22Rv1 (cell line): ENCODE measurements at regions not wholly inside any gene's neighbourhood (a gene's known extent, or its start where the extent isn't known, plus 50 kb on each side); places are given as distances from the start of the nearest gene placed in this dataset.

Experiments
- CTCF ChIP-seq: fragments of 450-650 bp; IDR thresholded peaks from 2 replicates; pipeline ENCODE4 v1.5.1; 2017; ENCODE audit warnings: mild to moderate bottlenecking
- ZFX ChIP-seq: fragments of 450-650 bp; IDR thresholded peaks from 2 replicates; pipeline ENCODE4 v1.6.1; 2017; ENCODE audit warnings: antibody characterized with exemption, borderline replicate concordance

GRCh38 chrX:34404386-34405070 lies 252.6 kb downstream of the TMEM47 start:
- TF ChIP-seq CTCF (no peak), ZFX (no peak)
